ENCODE measurements at regions not wholly inside any gene's neighbourhood (a gene's known extent, or its start where the extent isn't known, plus 50 kb on each side); places are given as distances from the start of the nearest gene placed in this dataset.

- DNase-seq: no peak
These were observed 97.4 kb upstream of the THY1 start for GRCh38 chr11:119520400-119520799.

- no peak for DNase-seq
These were observed 96.8 kb upstream of the THY1 start for GRCh38 chr11:119519796-119520195.

- DNase-seq: no peak
These were observed 96.1 kb upstream of the THY1 start for GRCh38 chr11:119518746-119519730.

GRCh38 chr11:119515771-119516400 lies 92.9 kb upstream of the THY1 start:
- DNase-seq: no peak

- DNase-seq: no peak
These were observed 90.8 kb upstream of the THY1 start for GRCh38 chr11:119513806-119514170.

- DNase-seq: no peak
These were observed 90.3 kb upstream of the THY1 start for GRCh38 chr11:119513131-119513805.

- peak in 1 of 2 donors; percentile 35 for DNase-seq
These were observed 89.4 kb upstream of the THY1 start for GRCh38 chr11:119512369-119512768.

GRCh38 chr11:119511614-119512306 lies 88.8 kb upstream of the THY1 start:
- DNase-seq: no peak

- DNase-seq: peak; percentile 35 to 79
These were observed 87.0 kb upstream of the THY1 start for GRCh38 chr11:119509969-119510401.

GRCh38 chr11:119509282-119509841 lies 86.4 kb upstream of the THY1 start:
- DNase-seq: peak in 1 of 2 donors; percentile 36

GRCh38 chr11:119506436-119506835 lies 83.5 kb upstream of the THY1 start:
- no peak for DNase-seq

- DNase-seq: no peak
These were observed 82.9 kb upstream of the THY1 start for GRCh38 chr11:119505861-119506260.

- no peak for DNase-seq
These were observed 82.1 kb upstream of the THY1 start for GRCh38 chr11:119505071-119505470.

- DNase-seq: no peak
These were observed 81.4 kb upstream of the THY1 start for GRCh38 chr11:119504371-119504770.

GRCh38 chr11:119501777-119502405 lies 78.9 kb upstream of the THY1 start:
- DNase-seq: no peak

GRCh38 chr11:119497717-119498116 lies 74.7 kb upstream of the THY1 start:
- DNase-seq: no peak

GRCh38 chr11:119496997-119497396 lies 74.0 kb upstream of the THY1 start:
- no peak for DNase-seq

- DNase-seq: no peak
These were observed 73.5 kb upstream of the THY1 start for GRCh38 chr11:119496469-119496868.

GRCh38 chr11:119493712-119494111 lies 70.7 kb upstream of the THY1 start:
- DNase-seq: no peak

- DNase-seq: no peak
These were observed 69.0 kb upstream of the THY1 start for GRCh38 chr11:119491753-119492510.
